IPS DF 4.7 (cell line): ENCODE measurements at regions not wholly inside any gene's neighbourhood (a gene's known extent, or its start where the extent isn't known, plus 50 kb on each side); places are given as distances from the start of the nearest gene placed in this dataset.

Source experiments
- DNase-seq: peaks from one replicate; pipeline ENCODE4 v3.0.0-alpha.2; 2013; ENCODE audit warnings: low spot score; ENCODE audit errors: extremely low read depth

DNA sequence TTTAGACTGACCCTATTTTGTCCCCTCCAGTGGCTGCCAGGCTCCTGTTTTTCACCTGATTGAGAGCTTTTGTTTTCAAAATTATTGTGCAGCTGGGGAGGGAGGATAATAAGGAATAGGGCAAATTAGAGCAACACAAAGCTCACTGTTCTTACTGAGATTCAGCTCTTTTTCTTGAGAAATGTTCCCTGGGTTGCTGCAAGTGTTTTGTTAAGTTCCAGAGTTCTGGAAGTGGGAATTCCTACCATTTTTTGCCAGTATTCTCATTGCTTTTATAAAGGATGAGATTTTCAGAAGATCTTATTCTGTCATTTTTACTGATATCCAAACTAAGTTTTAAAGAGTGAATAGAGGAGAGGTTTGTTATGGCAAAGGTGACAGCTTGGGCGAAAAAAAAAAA is 417.7 kb downstream of the SIPA1L2 start:
- DNase-seq: no peak

DNA sequence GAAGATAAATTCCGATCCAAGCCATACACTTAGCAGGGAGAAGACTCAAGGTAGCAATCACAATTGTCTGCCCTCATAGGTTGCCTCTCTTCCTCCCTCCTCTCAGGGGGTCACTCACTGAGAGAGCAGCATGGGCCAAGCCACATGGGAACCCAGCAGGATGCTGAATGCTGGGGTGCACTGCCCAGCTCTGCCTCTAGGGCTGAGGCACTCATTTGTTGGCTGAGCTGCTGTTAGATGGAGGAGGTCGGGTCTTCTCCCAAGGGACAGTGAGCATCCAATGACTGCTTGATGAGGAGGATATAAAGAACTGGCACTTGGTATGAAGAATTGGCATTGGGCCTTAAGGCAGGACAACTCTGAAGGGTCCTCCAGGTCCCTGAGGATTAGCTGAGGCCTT is 418.8 kb downstream of the SIPA1L2 start:
- no peak for DNase-seq

DNA sequence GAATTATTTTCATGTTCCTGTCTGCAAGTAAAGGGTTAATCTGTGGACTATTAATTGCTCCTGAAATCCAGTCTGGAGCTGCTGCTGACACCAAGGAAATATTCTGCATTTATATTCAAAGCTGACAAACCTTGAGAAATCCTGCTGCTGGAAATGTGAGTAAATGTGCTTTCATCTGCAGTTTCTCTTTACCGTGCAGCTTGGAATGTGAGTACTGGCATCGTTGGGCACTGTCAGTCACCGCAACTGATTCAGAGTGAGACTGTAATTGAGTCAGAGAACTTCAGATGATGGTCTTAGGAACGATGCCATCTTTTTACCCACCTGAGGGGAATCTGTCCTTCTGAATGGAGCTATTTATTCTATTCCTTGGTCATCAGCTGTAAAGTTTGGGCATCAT is 420.6 kb downstream of the SIPA1L2 start:
- no peak for DNase-seq

DNA sequence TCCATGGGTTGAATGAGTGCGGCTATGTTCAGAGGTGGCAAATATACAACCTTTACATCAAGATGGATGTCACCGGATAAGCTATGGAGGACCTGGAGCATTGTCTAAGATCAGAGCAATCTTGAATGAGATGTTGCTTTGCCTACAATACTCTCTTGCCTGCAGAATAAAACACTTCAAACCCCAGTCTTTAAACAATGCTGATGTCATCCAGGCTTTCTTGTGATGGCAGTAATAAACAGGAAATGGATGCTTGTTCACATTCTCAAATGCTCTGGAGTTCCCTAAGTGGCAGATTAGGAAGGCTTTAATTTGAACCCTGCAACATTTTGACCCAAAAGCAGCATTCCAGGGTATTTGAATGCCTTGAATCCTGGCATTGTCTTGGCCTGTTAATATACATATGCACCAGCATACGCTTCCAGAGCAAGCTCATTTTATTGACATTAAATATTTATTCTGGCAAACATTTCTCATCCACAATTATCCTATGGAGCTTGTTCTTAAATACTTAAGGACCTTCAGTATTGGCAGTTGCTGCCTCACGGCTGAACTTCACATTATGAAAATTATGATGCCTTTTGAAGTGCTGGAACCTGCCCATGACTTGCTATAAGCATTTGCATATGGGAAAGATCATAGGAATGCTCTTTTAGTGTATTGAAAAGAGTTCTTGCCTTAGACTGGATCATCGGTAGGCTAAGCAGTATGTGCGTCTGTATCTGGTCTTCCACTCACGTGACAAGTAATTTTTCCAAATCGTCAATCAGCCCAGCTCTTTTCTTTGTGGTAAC is 422.7 kb downstream of the SIPA1L2 start:
- DNase-seq: no peak

DNA sequence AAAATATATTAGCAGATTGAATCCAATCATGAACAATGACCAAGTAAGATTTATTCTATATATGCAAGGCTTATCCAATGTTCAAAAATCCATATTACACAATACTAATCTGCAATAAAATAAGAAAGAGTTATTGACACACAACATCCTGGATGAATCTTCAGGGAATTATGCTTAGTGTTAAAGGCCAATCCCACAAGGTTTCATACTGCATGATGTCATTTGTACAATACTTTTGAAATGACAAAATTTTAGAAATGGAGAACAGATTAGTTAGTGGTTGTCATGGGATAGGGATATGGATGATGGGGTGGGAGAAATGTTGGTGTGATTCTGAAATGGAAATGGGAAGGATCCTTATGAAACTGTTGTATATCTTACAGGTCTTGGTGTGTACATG is 425.7 kb downstream of the SIPA1L2 start:
- no peak for DNase-seq

DNA sequence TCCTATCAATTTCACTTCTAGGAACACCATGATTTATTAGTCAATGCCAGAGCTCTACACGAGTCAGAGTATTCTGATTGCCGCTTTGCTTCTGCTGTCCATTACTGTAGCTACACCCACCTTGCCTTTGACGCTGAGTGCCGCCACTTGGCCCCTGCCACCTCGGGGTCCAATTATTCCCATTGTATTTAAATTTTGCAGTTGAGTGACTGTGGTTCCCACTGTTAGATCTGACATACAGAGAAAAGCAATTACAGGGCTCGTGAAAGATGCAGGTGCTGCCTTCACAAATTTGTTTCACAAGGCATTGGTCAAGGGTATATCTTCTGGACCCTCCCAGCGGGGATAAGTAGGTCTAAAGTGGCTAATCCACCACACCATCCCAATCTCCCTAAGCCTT is 428.9 kb downstream of the SIPA1L2 start:
- no peak for DNase-seq

DNA sequence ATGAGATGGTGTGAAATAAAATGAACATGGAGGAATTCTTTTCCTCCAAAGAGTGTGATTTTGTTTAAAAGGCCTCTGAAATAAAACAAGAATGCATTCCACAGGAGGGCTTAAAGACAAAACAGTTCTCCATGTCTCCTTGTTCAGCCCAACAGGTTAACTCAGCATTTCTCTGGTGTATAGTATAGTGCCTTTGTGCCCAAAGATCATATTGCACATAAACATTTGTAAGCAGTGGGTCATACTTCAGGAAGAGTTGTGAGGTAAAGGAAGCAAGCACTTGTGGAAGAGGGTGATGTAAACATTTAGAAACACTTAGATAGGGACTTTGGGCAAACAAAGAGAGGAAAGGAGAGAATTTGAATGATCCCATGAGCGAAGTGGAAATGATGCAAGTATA is 433.9 kb downstream of the SIPA1L2 start:
- no peak for DNase-seq

DNA sequence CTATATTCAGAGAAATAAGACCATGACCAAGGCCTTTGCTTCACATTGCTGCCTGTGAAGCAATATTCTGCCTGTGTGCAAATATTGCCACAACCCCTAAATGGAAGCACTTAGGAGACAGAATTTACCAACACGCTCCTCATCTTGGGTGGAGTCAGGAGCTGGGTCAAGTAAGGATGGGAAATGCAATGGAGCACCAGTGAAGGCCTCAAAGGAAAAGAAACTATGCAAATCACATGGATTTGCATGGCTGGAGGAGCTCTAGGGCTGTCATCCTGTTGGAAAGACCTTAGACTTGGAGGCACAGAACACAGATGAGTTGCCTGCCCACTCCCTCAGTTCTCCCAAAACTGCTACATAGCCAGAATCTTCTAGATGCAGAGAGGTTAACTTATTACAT is 435.5 kb downstream of the SIPA1L2 start:
- DNase-seq: no peak

DNA sequence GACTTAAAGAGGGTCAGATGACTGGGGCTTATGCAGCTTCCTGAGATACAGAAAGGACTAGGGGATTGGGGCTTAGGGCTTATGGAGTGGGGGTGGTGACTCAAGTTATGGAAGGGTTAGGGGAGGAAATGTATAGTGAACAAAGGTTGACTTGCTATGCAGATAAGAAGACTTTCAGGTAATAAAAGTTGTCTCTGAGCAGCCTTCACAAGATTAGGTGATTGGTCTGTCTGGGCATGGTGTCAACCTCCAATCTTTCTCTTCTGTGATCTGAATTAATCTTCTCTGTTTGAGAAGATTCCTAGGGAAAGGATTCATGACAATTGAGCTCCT is 436.5 kb downstream of the SIPA1L2 start:
- DNase-seq: no peak

DNA sequence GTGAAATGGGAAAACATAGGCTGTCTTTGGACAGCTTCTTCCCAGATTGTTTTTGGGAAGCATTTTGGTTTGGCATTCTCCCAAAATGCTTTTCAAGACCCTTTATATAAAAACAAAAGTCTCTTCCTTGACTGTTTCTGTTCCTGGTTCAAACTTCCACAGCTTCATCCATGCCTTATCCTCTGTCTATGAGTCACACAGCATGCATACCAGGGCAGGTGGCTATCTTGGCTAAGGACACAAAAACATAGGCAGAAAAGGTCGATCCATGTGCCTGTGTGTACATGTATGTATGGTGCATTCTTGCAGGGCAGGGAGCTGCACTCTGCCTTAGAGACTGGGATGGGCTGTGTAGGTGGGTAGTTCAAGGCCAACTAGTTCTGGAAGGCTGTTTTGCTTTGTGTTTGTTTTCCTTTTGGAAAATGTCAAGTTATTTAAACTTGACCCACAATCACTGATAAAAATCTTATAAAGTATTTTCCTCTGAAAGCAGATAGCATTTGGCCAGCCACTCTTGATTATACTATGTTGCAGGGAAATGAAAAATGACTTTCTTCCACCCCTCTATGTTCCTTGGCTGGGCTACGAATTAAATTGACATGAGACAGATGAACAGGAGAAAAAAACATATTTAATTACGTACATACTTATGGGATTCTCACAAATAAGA is 437.0 kb downstream of the SIPA1L2 start:
- no peak for DNase-seq

DNA sequence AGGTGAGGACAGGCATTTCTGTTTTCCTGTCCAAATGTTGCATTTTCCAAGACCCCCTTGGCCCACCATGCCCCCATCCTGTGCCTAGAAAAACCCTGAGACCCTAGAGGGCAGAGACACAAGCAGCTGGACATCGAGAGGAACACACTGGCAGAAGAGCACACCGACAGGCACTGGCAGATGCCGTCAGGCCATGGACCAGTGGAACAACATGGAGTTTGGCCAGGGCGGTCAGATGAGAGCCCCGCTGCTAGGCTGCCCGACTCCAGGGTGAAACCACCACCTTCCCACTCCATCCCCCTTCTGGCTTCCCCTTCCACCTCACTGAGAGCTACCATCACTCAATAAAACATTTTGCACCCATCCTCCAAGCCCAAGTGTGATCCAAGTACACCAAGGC is 438.4 kb downstream of the SIPA1L2 start:
- DNase-seq: no peak

DNA sequence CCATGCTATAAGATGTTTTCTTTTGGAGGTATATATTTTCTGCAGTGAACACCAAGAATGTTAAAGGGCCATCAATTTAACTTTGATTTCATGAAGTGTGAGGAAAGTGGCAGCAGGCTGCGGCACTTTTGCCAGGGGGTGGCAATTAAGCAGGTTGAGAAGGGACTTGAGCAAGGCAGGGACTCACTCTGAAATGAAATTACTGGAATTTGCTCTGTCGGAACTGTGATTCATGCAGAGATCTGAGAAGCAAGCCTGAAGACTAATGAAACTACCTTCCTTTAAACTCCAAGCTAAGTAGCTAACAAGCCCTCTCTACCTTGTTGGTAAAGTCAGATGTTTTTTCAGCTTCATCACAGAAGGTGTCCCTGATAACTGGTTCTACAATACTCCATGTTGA is 441.6 kb downstream of the SIPA1L2 start:
- no peak for DNase-seq

DNA sequence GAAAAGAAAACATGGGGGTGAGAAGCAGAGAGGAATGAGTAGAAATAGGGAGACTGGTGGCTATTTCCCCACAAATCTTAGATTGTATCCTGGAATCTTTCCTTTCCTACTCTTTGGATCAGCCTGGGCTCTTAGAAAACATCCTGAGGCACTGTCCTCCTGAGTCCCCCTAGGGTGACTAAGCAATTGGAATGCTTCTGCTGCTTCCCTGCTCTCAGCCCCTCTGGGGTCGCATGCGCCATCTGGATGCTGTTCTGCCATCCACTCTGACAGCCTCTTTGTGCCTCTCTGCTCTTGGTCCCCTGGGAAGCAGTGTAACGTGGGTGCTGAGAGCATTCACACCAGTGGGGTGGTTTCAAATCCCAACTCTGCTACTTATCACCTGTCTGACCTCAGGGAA is 443.0 kb downstream of the SIPA1L2 start:
- DNase-seq: no peak

DNA sequence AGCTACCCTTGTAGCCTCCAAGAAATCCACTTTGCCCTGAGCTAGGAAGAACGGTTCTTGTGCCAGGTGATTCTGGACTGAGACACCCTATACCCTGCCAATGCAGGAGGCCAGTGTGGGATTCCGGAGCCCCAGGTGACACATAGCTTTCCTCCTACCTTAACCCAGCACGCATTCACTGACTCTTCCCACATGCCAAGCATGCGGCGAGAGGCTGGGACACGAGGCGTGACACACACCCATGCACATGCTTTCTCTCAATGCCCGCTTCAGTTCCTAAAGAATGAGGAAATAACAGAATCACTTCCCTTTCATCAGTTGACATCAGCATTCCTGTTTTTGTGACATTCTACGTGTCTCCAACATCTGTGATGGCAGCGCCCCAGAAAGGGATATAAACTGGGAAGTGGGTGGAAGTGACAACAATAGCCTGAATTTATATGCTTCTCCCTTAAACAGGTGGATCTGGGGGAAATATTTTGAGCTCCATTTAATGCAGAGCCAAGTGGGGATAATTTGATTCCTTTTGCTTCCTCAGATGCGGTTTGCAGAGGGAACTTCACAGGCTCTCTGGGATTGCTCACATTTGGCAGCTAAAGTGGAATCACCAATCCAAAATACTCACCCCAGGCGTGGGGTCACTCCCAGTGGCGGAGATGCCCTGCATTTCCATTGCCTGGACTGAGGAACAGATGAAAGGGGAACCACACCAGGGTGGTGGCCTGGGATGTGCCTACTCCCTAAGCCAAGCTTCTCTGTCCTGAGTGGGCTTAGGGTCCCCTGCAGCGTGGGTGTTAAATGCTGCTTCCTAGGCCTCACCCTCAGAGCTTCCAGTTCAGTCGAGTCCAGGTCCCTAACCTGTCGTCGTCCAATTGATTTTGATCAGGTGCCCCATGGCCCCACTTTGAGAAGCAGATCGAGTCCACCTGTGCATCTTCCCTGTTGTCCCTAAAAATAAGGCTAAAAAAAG is 445.1 kb downstream of the SIPA1L2 start:
- no peak for DNase-seq

DNA sequence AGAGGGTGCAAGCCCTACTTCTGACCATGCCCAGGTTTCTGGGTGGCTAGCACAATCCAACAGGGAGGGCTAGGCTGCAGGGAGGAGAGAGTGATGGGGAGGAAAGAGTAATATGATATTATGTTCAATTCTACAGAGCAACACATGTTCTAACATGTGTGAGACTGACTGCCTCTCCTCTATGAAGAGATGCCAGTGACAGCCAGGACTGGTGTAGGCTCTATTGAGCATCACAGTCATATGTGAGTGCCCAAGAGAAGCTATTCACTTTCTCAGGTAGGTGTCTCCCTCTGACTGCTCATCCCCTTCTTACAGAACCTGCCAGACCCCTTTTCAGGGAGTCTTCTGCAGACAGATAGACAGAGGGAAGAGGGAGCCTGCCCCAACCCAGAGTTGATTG is 446.1 kb downstream of the SIPA1L2 start:
- DNase-seq: no peak

DNA sequence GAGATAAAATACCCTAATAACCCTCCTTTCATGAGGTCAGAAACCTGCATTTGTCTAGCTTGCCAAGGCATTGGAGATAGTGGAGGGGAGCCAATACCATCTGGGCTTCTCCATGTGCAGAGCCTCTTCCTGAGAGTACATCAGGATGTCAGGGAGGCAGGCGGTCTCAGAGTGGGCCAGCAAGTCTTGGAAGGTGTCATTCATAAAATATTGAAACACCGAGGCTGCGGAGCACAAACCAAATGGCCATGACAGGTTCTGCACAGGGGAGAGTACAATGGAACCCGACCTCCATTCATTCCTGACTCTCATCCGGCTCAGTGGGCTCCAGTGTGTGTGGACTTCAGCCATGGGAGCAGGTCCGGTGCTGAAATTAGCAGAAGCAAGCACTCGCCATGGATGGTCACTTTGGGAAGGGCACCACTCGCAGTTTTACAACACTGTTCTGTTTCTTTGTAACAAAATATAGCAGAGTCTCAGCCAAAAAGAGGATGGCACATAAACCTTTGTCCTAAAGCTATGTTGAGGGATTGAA is 446.6 kb downstream of the SIPA1L2 start:
- no peak for DNase-seq

DNA sequence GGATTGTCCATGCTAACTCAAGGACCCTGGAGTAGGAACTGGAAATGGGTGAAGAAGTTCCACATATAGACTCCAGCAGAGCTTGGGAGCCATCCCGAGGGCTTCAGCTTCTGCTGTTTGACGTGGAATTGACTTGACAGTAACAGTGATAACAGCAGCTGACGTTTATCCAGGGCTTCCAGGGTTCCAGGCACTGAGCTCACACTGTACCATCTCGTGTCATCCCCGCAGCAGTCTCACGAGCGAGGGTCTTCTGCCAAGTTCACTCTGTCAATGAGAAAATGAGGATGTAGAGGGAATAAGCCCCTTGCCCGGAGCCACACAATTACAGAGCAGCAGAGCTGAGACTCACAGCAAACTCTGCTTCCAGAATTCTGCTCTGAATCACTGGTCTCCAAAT is 447.7 kb downstream of the SIPA1L2 start:
- DNase-seq: no peak

DNA sequence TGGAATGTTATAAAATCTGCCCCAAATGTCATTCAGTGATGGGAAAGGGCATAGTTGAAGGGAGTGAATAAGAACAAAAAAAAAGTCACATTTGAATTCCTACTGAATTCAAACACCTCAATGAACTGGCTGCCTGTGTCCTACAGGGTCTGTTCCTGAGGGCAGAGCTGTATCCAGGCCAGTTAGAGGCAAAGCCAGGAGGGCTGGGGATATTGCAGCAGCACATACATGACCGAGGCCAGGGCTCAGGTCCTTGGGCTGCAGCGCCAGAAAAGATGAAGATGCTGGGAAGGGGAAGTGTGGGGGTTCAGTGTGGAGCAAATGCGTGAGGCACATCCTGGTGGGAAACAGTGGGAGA is 449.2 kb downstream of the SIPA1L2 start:
- DNase-seq: no peak

DNA sequence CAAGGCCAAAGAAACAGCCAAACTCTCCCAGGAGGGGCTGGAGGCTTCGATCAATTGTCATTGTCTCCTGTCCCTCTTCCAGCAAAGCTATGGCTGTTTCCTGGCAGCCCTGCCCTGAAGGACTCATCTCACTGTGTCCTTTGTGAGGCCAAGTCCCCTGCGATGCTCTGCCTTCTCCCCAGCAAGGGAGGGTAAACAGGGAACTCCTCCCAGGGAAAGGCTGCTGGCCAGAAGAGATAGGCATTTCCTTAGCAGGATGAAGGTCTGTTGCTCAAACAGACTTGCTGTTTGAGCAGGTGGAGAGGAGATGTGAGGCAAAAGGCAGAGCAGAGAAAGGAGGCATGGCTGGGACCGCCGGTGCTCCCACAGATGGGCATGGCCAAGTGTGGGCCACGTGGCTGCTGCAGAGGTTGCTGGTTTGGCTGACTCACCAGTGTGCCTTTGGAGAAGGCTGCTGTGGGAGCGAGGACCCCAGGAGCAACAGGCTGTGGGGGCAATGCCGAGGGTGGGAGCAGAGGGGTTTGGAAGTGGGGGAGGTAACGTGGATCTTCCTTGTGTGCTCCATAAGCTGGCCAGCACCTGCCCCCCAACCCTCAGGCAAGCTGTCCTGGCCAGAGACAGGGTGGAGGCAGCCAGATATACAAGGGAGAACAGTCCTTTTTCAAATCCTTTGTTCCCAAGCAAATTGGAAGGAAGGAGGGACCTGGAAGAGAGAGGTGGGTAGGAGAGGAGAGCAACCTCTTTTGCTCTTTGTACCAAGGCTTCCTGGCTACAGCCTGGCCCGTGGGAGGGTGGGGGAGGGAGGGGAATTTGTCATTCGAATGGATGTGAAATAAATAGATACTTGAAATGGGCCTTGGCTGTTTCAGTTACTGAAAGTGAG is 449.8 kb downstream of the SIPA1L2 start:
- no peak for DNase-seq

DNA sequence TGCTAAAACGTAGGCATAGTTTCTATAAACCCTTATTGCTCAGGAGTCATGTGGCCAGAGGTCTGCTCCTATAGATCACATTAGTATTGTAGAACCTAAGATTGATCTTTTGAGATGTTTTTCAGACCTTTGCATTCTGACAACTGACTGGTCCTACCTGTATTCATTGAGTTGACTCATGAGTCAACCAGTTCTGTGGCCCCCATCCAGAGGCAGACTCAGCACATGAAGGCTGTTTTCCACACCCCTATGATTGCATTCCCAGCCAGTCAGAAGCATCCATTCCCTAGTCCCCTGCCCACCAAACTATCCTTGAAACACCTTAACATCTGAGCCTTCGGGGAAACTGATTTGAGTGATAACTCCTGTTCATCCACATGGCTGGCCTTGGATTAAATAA is 451.7 kb downstream of the SIPA1L2 start:
- DNase-seq: no peak

DNA sequence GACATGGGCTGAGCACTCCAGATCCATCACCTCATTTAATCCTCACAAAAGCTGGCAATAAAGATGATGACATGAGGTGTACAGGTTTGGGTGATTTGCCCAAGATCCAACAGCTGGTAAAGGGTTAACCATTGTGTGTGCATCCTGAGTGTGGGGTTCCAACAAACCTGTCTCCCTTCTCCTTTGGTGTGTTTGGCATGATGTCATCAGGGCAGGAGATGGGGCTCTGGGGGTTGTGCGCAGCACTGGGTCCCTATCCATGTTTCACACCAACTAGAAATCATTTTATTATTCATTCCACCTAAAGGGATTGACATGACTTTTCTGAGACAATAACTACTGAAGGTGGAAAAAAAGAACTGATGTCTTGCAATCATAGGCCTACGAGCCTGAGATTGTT is 452.5 kb downstream of the SIPA1L2 start:
- DNase-seq: no peak
